Endothelial cell of umbilical vein (primary cell): ENCODE measurements at regions not wholly inside any gene's neighbourhood (a gene's known extent, or its start where the extent isn't known, plus 50 kb on each side); places are given as distances from the start of the nearest gene placed in this dataset.

ENCODE experiments used
- BruUV-seq: library from RNA; stranded (reverse); fragments of 400-500 nt; replicated peaks from 2 replicates; lab custom pipeline; 2021; lab: Mats Ljungman, UMichigan
- CTCF ChIA-PET: fragments of 300-600, 350-600 bp; sonication (Branson Sonifier 250); formaldehyde crosslinking; loops from one replicate; lab custom pipeline; 2021; ENCODE audit warnings: antibody characterized with exemption, inconsistent platforms; lab: Charles Lee
- POLR2A ChIA-PET: fragments of 300-600, 350-600 bp; sonication (Branson Sonifier 250); formaldehyde crosslinking; loops from one replicate; lab custom pipeline; 2021; ENCODE audit warnings: antibody characterized with exemption, inconsistent platforms; lab: Charles Lee
- DNase-seq: peaks from one replicate; pipeline ENCODE4 v3.0.0-alpha.2; 2011; ENCODE audit warnings: low read depth, low spot score
- FAIRE-seq: peaks from 2 replicates; lab custom pipeline; 2011; peaks lifted over from hg19 to GRCh38; lab: Jason Lieb, UNC
- H2AFZ ChIP-seq: 2 replicates; pipeline ENCODE4 v1.6.0; 2012; ENCODE audit warnings: low read depth, low read length, control low read depth, inconsistent platforms
- H3K27ac ChIP-seq: 2 replicates; pipeline ENCODE4 v1.5.1; 2011; ENCODE audit warnings: low read depth, mild to moderate bottlenecking, control low read depth, low read length, moderate library complexity; ENCODE audit not compliant: insufficient read depth
- H3K27me3 ChIP-seq, 2 experiments: 2 replicates each; pipeline versions ENCODE4 v1.6.0 to v1.6.1; 2011; ENCODE audit warnings: low read length in 2 of 2, mixed read lengths in 1 of 2; ENCODE audit not compliant: control insufficient read depth in 2 of 2, insufficient read depth in 2 of 2
- H3K36me3 ChIP-seq, 2 experiments: 2 replicates in 1 of 2; 3 replicates in 1 of 2; pipeline ENCODE4 v1.5.1; 2011; ENCODE audit warnings: low read length in 2 of 2, mild to moderate bottlenecking in 1 of 2, moderate library complexity in 1 of 2; ENCODE audit not compliant: control insufficient read depth in 2 of 2, insufficient read depth in 2 of 2; ENCODE audit errors: extremely low read depth in 1 of 2
- H3K4me1 ChIP-seq: 3 replicates; pipeline ENCODE4 v1.5.1; 2011; ENCODE audit warnings: mild to moderate bottlenecking, low read length; ENCODE audit not compliant: control insufficient read depth, insufficient read depth; ENCODE audit errors: extremely low read depth
- H3K4me2 ChIP-seq: 2 replicates; pipeline ENCODE4 v1.6.1; 2011; ENCODE audit warnings: low read length, control low read depth, mixed read lengths; ENCODE audit not compliant: insufficient read depth
- H3K4me3 ChIP-seq, 3 experiments: fragments of 200-600 bp in 1 of 3; sonication (generic), shearing (Covaris generic) in 1 of 3; replicated peaks in 1 of 3; 2 replicates each; pipeline ENCODE4 v1.5.1; 2011 to 2016; ENCODE audit warnings: control low read depth in 3 of 3, low read length in 3 of 3, mild to moderate bottlenecking in 2 of 3, inconsistent platforms in 1 of 3, low read depth in 1 of 3, moderate library complexity in 1 of 3; ENCODE audit not compliant: insufficient read depth in 1 of 3
- H3K79me2 ChIP-seq: 2 replicates; pipeline ENCODE4 v1.6.0; 2012; ENCODE audit warnings: low read length, inconsistent platforms; ENCODE audit not compliant: control insufficient read depth, insufficient read depth
- H3K9ac ChIP-seq: replicated peaks from 2 replicates; pipeline ENCODE3; 2011; ENCODE audit warnings: low read length, control low read depth; ENCODE audit not compliant: insufficient read depth; ENCODE audit errors: extremely low read depth
- H3K9me1 ChIP-seq: replicated peaks from 3 replicates; pipeline ENCODE4 v1.6.0; 2011; ENCODE audit warnings: mild to moderate bottlenecking, low read length; ENCODE audit not compliant: control insufficient read depth, insufficient read depth; ENCODE audit errors: extremely low read depth
- H3K9me3 ChIP-seq: replicated peaks from 2 replicates; pipeline ENCODE4 v1.5.1; 2012; ENCODE audit warnings: low read length, inconsistent platforms; ENCODE audit not compliant: control insufficient read depth, insufficient read depth
- H4K20me1 ChIP-seq: replicated peaks from 2 replicates; pipeline ENCODE3; 2011; ENCODE audit warnings: mild to moderate bottlenecking, low read length; ENCODE audit not compliant: control insufficient read depth, insufficient read depth; ENCODE audit errors: extremely low read depth
- CTCF ChIP-seq, 2 donors: IDR thresholded peaks; 1 replicate in 1 of 2; 2 replicates in 1 of 2; pipeline ENCODE4 v1.5.1; 2011; ENCODE audit warnings: low read length in 2 of 2, mild to moderate bottlenecking in 2 of 2, moderate library complexity in 2 of 2, control low read depth in 1 of 2, inconsistent platforms in 1 of 2, low read depth in 1 of 2; ENCODE audit not compliant: insufficient read depth in 1 of 2; ENCODE audit errors: extremely low read depth in 1 of 2
- EZH2 ChIP-seq: IDR thresholded peaks from 2 replicates; pipeline ENCODE4 v1.6.1; 2012; ENCODE audit warnings: borderline replicate concordance, low read depth, mild to moderate bottlenecking, moderate library complexity, low read length, inconsistent platforms; ENCODE audit not compliant: severe bottlenecking
- FOS ChIP-seq: IDR thresholded peaks from 2 replicates; pipeline ENCODE4 v1.6.1; 2011; ENCODE audit warnings: mild to moderate bottlenecking, low read length, moderate library complexity, borderline replicate concordance; ENCODE audit not compliant: insufficient read depth
- GATA2 ChIP-seq: IDR thresholded peaks from 2 replicates; pipeline ENCODE4 v1.7.0; 2011; ENCODE audit warnings: low read depth, mild to moderate bottlenecking, moderate library complexity, mixed read lengths, low read length; ENCODE audit not compliant: insufficient read length, insufficient read depth
- JUN ChIP-seq: IDR thresholded peaks from 2 replicates; pipeline ENCODE4 v1.6.1; 2011; ENCODE audit warnings: borderline replicate concordance, low read depth; ENCODE audit not compliant: insufficient read length, insufficient read depth
- MAX ChIP-seq: IDR thresholded peaks from 2 replicates; pipeline ENCODE4 v1.6.1; 2011; ENCODE audit not compliant: insufficient read depth, insufficient read length
- MYC ChIP-seq: IDR thresholded peaks from one replicate; pipeline ENCODE4 v1.6.1; 2011; ENCODE audit warnings: mild to moderate bottlenecking, low read depth, low read length
- POLR2A ChIP-seq: IDR thresholded peaks from 2 replicates; pipeline ENCODE4 v1.6.1; 2012; ENCODE audit warnings: low read depth, mild to moderate bottlenecking, control low read depth, low read length
- POLR2AphosphoS5 ChIP-seq: IDR thresholded peaks from 2 replicates; pipeline ENCODE4 v1.6.1; 2012; ENCODE audit warnings: low read depth, mild to moderate bottlenecking, control low read depth, low read length, moderate library complexity; ENCODE audit not compliant: insufficient read depth
- dilution Hi-C: fragments of 300-500 bp; cut with MboI; formaldehyde crosslinking; loops from one replicate; pipeline ENCODE4 v1.15.0; 2019; ENCODE audit warnings: low sequenced_read_pairs; ENCODE audit not compliant: extremely low pct_ligation_motif_present
- intact Hi-C: fragments of 100-400 bp; cut with micrococcal nuclease; formaldehyde crosslinking; loops from one replicate; pipeline ENCODE4 v1.10.0; 2022

- POLR2A ChIA-PET, result no interaction called here
- dilution Hi-C loops, result no loop called here
Observed at GRCh38 chr13:75151081-75151643, 330.8 kb downstream of the TBC1D4 start.

More at GRCh38 chr13:75151081-75151643, 330.8 kb downstream of the TBC1D4 start:
- no peak overlapping the region for H3K4me2 ChIP-seq
- no peak overlapping the region for H2AFZ ChIP-seq
- no peaks in the 10 kb centered on the region for H4K20me1 ChIP-seq
- no peak for TF ChIP-seq POLR2A
- TF ChIP-seq JUN, result no peak
- no peak for TF ChIP-seq CTCF (IDR thresholded peaks at IDR 0.05; ENCODE audit: extremely low read depth in 1 of 2, insufficient read depth in 1 of 2, low read depth in 1 of 2, low read length in 2 of 2)
- TF ChIP-seq FOS, result no peak
- no peak for TF ChIP-seq GATA2
- no peak for TF ChIP-seq MYC
- no peak for TF ChIP-seq POLR2AphosphoS5
- TF ChIP-seq MAX, result no peak
- no peak for TF ChIP-seq EZH2
- H3K9me1 ChIP-seq, result no peaks in the 10 kb centered on the region
- CTCF ChIA-PET, result no interaction called here
- BruUV-seq, result no TSS peak
- intact Hi-C loops, result no loop called here
- H3K9me3 ChIP-seq, result no peaks in the 10 kb centered on the region
- H3K27me3 ChIP-seq, result peaks cover 0 to 3% of the 10 kb centered on the region in 2 experiments
- no peak overlapping the region for H3K27ac ChIP-seq
- no peaks in the 10 kb centered on the region for H3K36me3 ChIP-seq
- no peak overlapping the region for H3K4me3 ChIP-seq
- no peak for DNase-seq
- FAIRE-seq, result peak; percentile 26
- H3K4me1 ChIP-seq, result peaks cover 2% of the 10 kb centered on the region
- no peak overlapping the region for H3K9ac ChIP-seq
- H3K79me2 ChIP-seq, result no peaks in the 10 kb centered on the region
